GM19452 (cell line): ENCODE measurements at regions not wholly inside any gene's neighbourhood (a gene's known extent, or its start where the extent isn't known, plus 50 kb on each side); places are given as distances from the start of the nearest gene placed in this dataset.
A peak's percentile ranks its signal among the peaks of the same experiment; 100 is the strongest.

Experiments
- ATAC-seq: cut with Tn5 transposase; IDR thresholded peaks from one replicate; pipeline ENCODE4 v1.9.1; 2021; ENCODE audit not compliant: unreplicated experiment

DNA sequence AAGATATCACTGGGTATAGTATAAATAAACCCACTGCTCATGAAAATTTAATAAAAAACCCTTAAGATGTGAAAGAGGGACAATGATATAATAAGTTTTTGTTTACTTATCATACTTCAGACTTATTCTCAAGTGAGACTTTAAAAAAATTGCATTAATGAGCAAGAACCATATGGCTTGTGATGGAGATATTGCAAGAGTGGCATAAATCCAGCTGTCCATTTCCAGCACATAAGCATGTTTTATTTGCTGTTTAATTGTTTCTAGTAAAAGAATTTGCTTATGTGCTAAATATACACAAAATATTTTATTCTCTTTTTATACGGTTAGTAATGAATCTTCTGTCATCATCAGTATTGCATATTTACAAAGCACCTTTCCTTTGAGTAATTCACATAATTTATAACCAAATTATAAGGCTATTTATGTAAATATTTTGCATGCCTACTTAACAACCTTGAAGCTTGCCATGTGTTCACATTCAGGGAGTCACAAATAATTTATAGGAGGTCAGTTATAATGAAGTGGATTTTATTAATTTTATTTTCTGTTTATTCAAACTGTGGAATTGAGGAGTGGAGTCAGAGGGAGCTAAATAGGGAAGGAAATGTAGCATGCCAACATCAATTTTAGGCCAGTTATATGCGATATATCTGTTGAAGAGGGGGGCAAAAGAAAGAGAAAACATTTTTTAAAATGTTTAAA lies 318.5 kb upstream of the CWC22 start:
- ATAC-seq, result no peak

DNA sequence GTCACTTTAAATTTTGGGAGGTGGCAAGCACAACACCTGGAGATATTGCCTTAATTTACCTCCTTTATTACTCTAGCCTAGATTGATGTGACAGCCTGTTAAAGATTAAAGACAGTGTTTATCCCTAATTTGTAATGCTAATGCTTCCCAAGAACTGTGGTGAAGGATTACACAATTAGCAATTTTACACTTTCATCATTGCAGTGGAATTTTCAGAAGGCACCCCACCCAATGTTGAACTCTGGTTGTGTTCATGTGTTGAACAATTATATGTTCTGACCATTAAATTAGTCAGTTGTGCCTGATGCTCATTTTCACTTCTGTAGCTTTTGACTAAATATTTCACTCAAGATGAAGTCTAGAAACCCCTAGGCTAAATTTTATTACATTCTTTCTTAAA lies 317.1 kb upstream of the CWC22 start:
- no peak for ATAC-seq

GRCh38 chr2:180322781-180323180 lies 315.7 kb upstream of the CWC22 start:
- no peak for ATAC-seq

DNA sequence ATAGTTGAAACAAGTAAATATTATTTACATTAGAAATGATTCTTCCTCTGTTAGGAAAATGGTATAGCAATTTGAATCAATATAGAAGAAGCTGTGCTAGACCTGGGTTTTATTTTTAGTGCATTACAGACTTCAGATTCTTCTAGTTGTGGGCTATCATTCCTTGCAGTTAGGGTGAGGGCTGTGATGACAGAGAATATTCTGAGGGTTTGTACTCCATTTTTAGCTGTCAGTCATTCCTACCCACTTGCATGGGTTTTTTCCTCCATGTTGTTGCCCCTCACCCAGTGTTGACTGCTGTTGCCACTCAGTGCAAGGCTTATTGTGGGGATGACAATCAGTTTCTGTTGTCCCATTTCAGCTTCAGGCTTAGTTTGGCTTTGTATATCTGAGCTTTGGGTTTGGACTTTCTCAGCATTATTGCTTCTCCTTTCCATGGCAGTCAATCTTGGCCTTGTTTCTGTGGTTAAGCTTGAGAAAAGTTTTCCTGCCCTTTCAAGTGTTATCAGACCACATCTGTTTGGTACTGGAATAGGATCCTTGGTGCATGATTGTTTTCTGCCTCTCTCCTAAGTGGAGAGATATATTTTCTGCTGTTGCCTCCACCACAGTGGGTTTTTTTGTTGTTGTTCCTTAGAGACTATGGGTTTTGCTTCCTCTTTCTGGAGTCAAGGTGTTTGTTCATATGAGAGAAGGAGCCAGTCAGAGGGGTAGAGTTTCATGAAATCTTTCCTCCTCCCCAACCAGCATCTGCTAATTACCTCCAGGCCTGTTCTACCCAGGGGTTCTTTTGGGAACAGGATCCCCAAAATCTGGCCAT lies 312.7 kb upstream of the CWC22 start:
- peak; percentile 81 for ATAC-seq

DNA sequence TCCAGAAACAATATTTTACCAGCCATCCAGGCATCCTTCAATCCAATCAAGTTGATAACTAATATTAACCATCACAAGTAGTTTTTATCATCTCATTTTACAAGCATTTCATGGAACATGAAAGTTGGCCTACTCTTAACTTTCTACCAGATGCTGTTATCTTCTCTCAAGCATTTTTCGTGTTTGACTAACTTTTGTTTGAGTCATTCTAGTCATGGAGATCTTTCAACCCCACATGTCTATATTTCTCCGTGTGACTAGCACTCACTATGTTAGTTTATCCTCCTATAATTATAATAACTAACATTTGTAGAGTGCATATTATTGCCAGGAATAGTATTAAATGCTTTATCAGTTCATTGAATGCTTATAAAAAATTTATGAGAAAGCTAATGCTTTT lies 307.0 kb upstream of the CWC22 start:
- no peak for ATAC-seq

DNA sequence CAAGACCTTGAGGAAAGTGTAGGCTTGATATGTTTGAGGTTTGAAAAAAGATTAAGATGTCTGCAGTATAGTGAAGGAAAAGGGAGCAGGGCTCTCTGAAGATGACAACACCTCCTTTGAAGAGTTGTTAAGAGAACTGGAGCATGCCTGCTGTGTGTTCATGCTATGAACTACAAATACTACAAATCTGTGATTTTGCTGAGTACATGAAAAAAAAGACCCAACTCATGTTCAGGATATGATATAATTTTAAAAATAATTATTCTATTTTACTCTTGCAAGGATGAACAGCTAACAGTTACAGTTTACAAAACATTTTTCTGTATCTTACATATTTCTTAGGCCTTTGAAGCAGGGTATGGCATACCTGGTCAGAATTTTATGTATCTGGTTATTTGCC lies 305.4 kb upstream of the CWC22 start:
- ATAC-seq, result no peak

DNA sequence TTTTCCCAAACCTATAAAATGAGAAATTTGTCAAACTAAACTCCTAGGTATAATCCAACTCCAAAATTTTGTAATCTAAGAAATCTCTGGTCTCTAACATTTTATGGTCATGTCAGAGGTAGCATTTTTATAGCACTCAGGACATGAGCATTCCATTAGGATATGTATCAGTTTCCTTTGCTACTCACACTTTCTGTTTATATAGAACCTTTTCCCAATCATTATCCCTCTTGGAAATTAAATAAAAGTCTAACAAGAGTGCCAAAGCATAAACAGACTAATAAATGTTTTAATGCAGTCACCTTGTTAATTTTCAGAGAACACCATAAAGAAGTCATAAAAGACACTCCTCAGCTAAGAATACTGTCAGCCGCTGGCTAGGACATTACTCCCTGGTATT lies 300.0 kb upstream of the CWC22 start:
- ATAC-seq, result no peak

DNA sequence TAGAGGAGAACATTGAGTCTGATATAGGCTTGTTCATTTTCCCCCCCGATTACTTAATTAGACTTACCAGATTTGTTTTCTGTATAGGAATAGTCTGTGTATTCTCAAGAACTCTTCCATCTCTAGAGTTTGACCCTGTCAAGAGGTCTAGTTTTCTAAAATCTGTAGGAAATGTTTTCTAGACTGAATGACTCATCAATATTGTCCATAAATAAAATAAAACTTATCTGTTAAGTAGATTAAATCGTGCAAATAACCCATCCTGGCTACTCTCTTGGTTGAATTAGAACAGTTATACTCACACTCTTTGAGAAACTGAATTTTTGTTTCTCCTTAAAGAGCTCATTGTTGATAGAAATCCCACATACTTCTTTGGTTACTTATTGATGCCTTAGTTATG lies 299.2 kb upstream of the CWC22 start:
- no peak for ATAC-seq

DNA sequence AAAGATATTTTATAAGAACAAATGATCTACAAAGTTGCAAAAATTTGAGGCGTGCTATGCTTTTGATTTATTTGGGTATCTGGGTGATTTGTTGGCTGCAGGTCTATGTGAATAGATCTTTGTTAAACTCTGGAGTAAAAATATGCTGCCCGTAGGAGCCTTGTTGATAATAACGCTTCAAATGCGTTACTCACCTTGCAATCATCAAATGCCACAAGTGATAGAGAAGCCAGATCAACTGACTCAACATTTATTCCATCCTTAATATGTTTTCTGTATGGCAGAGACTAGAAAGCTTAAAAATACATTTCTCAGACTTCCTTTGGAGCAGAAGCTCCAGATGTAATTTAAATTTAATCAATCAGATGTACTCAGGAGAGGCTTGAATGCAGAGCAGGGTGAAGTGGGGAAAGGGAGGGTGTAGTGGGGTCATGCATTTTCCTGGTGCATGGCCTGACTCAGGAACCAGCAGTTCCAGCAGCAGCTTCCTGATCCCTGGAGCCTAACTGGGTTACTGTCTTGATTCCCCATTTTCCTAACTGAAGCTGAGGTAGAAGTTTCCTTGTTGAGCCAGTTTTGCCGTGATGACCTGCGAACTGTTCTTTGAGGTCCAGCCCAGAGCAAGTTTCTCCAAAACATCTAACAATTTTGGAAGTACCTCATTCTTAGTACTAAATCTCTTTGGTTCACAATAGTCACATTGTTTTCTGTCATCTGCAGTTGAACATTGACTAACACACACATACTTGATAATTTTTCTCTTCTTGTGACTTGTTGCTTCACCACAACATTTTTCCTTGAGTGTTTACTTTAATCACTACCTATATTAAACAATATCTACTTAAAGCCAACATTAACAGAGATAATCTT lies 284.7 kb upstream of the CWC22 start:
- no peak for ATAC-seq

GRCh38 chr2:180291060-180291459 lies 284.0 kb upstream of the CWC22 start:
- ATAC-seq, result no peak

DNA sequence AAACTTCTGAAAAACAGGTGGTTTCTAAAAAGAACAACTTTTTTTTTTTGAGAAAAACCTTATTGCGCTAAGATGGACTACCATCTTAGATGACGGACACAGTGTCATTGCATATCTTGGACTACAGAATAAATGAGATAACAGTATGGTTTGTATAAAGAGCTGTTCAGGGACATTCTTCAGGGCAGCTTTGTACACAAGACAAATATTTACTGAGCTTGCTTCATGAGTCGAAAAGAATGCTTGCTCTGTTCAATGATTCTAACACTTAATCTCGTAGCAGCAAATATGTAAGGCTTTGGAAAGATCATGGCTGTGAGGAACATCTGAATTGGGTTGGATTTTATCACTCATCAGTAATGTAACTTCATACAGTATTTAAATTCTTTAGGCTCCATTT lies 282.5 kb upstream of the CWC22 start:
- no peak for ATAC-seq

DNA sequence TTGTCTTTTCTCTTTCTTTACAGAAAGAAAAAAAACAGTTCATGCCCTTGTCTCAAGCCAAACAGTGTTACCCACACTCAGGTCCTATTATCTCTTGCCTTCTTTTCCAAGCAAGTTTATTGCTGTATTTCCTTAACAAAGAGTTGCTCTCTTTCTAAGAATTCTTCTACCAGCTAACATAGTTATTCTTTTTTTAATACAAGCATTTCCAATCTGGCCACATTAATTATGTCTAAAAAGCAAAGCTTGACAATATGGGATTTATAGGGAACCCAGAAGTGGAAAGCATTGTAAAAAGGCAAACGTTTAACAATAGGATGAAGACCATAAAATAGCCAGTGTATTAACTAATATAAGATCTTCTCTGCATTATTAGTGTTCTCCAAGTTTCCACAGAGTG lies 272.5 kb upstream of the CWC22 start:
- no peak for ATAC-seq

DNA sequence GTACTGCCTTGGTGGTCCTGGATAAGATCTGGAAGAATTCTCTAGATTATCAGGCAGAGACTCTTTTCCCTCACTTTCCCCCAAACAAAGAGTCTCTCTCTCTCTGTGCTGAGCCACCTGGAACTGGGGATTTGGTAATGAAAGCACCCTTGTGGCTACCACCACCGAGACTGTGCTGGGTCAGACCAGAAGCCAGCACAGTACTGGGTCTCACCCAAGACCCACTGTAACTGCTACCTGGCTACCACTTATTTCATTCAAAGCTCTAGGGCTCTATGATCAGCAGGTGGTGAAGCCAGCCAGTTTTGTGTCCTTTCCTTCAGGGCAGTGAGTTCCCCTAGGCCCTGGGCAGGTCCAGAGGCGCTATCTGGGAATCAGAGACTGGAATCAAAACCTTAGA lies 269.6 kb upstream of the CWC22 start:
- no peak for ATAC-seq

- no peak for ATAC-seq
Measured at GRCh38 chr2:180268006-180268405, 260.9 kb upstream of the CWC22 start.

DNA sequence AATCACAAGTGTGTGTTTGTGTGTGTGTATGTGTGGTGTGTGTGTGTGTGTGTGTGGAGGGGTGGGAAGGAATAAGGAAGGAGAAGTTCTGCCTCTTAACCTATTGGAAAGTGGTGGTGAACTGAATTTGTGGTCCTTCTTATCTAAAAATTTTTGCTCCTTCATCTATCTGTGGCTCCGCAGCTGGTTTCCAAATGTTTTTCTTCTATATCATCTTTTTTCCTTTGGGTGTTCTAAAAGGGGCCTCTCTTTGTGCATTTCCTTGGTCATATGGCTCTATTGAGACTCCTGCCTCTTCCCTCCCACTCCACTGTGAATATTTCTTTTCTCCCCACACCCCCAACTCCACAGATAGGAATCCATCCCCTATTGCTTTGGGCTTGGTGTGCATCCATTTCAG lies 254.9 kb upstream of the CWC22 start:
- no peak for ATAC-seq

DNA sequence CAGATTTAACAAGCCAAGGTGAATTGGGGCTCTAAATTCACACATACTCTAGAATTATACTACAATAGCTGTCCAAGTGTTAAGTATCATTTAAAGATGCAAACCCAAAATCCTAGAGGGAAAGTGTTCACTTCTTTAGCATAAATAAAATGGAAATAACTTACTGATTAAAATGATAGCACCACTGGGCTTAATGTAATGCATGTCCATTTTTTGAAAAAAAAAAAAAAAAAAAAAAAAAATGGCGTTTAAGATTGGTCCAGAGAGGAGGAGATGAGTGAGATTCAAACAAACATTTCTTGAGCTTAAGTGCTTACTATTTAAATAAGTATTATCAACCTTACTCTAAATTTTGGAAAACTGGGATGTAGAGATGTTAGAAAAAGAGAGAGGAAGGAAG lies 251.5 kb upstream of the CWC22 start:
- ATAC-seq, result no peak

GRCh38 chr2:180258041-180258537 lies 251.0 kb upstream of the CWC22 start:
- ATAC-seq, result no peak

DNA sequence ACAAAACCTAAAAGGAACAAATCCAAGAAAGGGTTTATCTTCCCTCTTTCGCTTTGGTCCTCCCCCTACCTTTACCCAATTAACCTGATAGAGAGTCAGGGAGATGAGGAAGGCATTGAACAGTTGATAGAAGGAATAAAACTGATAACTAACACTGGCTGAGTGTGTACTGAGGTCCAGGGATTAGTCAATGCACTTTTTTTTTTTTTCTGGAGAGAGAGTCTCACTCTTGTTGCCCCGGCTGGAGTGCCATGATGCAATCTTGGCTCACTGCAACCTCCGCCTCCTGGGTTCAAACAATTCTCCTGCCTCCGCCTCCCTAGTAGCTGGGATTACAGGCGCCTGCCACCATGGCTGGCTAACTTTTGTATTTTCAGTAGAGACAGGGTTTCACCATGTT lies 250.2 kb upstream of the CWC22 start:
- ATAC-seq, result no peak

DNA sequence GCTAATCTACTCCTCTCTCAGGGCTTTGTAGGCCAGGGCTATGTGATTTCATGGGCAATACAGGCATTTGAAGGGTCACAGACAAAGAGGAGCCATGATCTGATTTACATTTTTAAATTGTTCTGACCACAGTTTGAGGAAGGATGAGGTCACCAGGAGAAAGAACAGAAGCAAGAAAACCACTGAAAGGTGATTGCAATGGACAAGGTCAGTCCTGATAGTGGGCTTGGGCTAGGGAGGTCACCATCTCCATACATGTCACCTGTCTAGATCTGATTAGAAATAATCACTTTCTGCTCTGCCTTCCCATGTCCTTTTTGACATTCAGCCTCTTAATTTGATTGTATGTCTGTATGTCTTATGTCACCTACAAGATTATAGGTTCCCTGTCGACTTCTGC lies 248.9 kb upstream of the CWC22 start:
- ATAC-seq, result no peak

DNA sequence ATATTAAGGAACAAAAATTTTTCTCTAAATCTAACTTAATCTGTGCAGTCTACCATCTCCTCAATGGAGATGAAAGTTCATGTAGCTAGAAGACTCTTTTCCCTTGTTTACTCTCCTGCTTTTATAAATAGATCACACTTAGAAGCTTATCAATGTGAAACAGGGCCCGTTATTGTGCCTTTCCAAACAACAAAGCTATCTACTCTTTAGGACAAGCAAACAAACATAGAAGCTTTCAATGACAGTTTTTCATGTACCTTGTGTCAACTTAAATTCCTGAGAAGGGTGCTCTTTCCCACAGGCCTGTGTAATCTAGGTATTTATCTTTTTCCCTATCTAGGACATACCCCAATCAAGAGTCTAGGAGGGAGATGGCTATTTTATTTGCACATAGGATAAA lies 247.8 kb upstream of the CWC22 start:
- no peak for ATAC-seq

GRCh38 chr2:180247658-180248057 lies 240.6 kb upstream of the CWC22 start:
- no peak for ATAC-seq

GRCh38 chr2:180246268-180246667 lies 239.2 kb upstream of the CWC22 start:
- no peak for ATAC-seq
